OCI-LY1 (cell line): ENCODE measurements at regions not wholly inside any gene's neighbourhood (a gene's known extent, or its start where the extent isn't known, plus 50 kb on each side); places are given as distances from the start of the nearest gene placed in this dataset.

Experiments
- H2AFZ ChIP-seq: fragments of 200-600 bp; sonication (generic), shearing (Covaris generic); 2 replicates; pipeline ENCODE4 v1.6.0; 2014; ENCODE audit warnings: antibody characterized with exemption, mild to moderate bottlenecking, low read length
- H3F3A ChIP-seq: fragments of 200-600 bp; sonication (generic), shearing (Covaris generic); 2 replicates; pipeline ENCODE4 v1.6.0; 2014; ENCODE audit warnings: mild to moderate bottlenecking, antibody characterized with exemption, low read length, moderate library complexity; ENCODE audit not compliant: insufficient read depth
- H3K27ac ChIP-seq: fragments of 200-600 bp; sonication (generic); 2 replicates; pipeline ENCODE4 v1.5.1; 2014; ENCODE audit warnings: low read length, mixed run types, mild to moderate bottlenecking, low read depth; ENCODE audit not compliant: poor library complexity, severe bottlenecking
- H3K27me3 ChIP-seq: fragments of 200-600 bp; sonication (generic); 2 replicates; pipeline ENCODE4 v1.6.0; 2014; ENCODE audit warnings: antibody characterized with exemption, mild to moderate bottlenecking, low read length, moderate library complexity; ENCODE audit not compliant: insufficient read depth
- H3K36me3 ChIP-seq: fragments of 200-600 bp; sonication (generic); 2 replicates; pipeline ENCODE4 v1.6.1; 2014; ENCODE audit warnings: mild to moderate bottlenecking, antibody characterized with exemption, low read length, moderate library complexity, mixed read lengths; ENCODE audit not compliant: insufficient read depth
- H3K4me1 ChIP-seq: fragments of 200-600 bp; sonication (generic); 2 replicates; pipeline ENCODE4 v1.5.1; 2014; ENCODE audit warnings: mild to moderate bottlenecking, low read length, moderate library complexity; ENCODE audit not compliant: insufficient read depth, severe bottlenecking
- H3K4me2 ChIP-seq: fragments of 200-600 bp; sonication (generic), shearing (Covaris generic); 2 replicates; pipeline ENCODE4 v1.6.1; 2014; ENCODE audit warnings: low read length
- H3K4me3 ChIP-seq: fragments of 200-600 bp; sonication (generic); 2 replicates; pipeline ENCODE4 v1.5.1; 2014; ENCODE audit warnings: low read length, low read depth, mild to moderate bottlenecking, mixed read lengths; ENCODE audit not compliant: poor library complexity, severe bottlenecking
- H3K79me2 ChIP-seq: fragments of 200-600 bp; shearing (Covaris generic); 2 replicates; pipeline ENCODE4 v1.6.1; 2016; ENCODE audit warnings: mixed run types, low read length, mixed read lengths; ENCODE audit not compliant: insufficient read depth
- H3K9ac ChIP-seq: fragments of 200-600 bp; sonication (generic), shearing (Covaris generic); 2 replicates; pipeline ENCODE4 v1.6.1; 2014; ENCODE audit warnings: mild to moderate bottlenecking, low read length, mixed read lengths
- H3K9me2 ChIP-seq: fragments of 200-600 bp; sonication (generic), shearing (Covaris generic); 2 replicates; pipeline ENCODE4 v1.6.1; 2014; ENCODE audit warnings: low read depth, mild to moderate bottlenecking, low read length, mixed read lengths
- H3K9me3 ChIP-seq: fragments of 200-600 bp; shearing (Covaris generic); 2 replicates; pipeline ENCODE4 v1.6.1; 2014; ENCODE audit warnings: low read length, mixed read lengths
- H4K20me1 ChIP-seq: fragments of 200-600 bp; sonication (generic), shearing (Covaris generic); 2 replicates; pipeline ENCODE4 v1.6.0; 2016; ENCODE audit warnings: mild to moderate bottlenecking, low read length; ENCODE audit not compliant: insufficient read depth
- EZH2 ChIP-seq: fragments of 200-600 bp; sonication (generic), shearing (Covaris generic); IDR thresholded peaks from 2 replicates; pipeline ENCODE4 v1.8.0; 2017; ENCODE audit warnings: borderline replicate concordance, mixed run types, mild to moderate bottlenecking, antibody characterized with exemption, low read length, moderate library complexity, mixed read lengths
- TF ChIP-seq, protein P1 (sequence below): fragments of 200-600 bp; sonication (generic), shearing (Covaris generic); IDR thresholded peaks from 2 replicates; pipeline ENCODE4 v1.5.1; 2017; ENCODE audit warnings: mild to moderate bottlenecking, antibody characterized with exemption, low read length, moderate library complexity, mixed read lengths

DNA sequence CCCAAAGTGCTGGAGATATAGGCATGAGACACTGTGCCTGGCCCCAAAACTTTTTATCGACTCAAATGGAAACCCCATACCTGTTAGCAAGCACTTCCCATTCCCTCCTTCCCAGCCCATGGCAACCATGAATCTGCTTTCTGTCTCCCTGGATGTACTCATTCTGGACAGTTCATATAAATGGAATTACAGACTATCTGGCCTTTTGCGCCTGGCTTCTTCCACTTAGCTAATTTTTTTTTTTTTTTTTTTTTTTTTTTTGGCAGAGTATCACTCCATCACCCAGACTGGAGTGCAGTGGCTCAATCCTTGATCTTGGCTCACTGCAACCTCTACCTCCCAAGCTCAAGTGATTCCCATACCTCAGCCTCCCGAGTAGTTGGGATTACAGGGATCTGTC is 134.5 kb upstream of the MED13L start:
- Histone ChIP-seq H3K4me1 (no peaks in the 10 kb centered on the region), H3K27me3 (peaks cover 5% of the 10 kb centered on the region; the same call in 1 of the 2 replicates)

DNA sequence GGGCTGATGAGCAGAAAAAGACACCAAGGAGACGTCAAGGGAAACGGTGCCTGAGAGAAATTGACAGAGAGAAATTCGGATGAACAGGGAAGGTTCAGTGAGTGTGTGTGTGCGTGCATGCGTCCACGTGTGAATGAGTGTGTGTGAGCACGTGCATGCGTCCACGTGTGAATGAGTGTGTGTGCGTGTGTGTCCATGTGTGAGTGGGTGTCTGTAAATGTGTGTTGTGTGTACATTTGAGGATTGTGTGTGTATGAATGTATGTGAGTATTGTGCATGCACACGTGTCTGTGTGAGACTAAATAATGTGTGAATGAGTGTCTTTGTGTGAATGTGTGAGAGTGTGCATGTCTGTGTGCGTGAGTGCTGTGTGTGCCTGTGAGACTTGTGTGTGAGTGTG is 137.4 kb upstream of the MED13L start:
- no peak overlapping the region for H2AFZ ChIP-seq
- H3K9me2 ChIP-seq = no peaks in the 10 kb centered on the region
- H3K79me2 ChIP-seq = no peaks in the 10 kb centered on the region
- no peak overlapping the region for H3K4me3 ChIP-seq
- no peak overlapping the region for H3K27ac ChIP-seq
- H3K9me3 ChIP-seq = no peaks in the 10 kb centered on the region
- no peaks in the 10 kb centered on the region for H3K4me1 ChIP-seq
- no peaks in the 10 kb centered on the region for H4K20me1 ChIP-seq
- H3K9ac ChIP-seq = no peak overlapping the region
- H3K4me2 ChIP-seq = no peak overlapping the region
- no peaks in the 10 kb centered on the region for H3K36me3 ChIP-seq
- H3K27me3 ChIP-seq = peaks cover 5% of the 10 kb centered on the region; the same call in 1 of the 2 replicates
- no peaks in the 10 kb centered on the region for H3F3A ChIP-seq
- no peak for TF ChIP-seq EZH2
- TF ChIP-seq, protein P1, sequence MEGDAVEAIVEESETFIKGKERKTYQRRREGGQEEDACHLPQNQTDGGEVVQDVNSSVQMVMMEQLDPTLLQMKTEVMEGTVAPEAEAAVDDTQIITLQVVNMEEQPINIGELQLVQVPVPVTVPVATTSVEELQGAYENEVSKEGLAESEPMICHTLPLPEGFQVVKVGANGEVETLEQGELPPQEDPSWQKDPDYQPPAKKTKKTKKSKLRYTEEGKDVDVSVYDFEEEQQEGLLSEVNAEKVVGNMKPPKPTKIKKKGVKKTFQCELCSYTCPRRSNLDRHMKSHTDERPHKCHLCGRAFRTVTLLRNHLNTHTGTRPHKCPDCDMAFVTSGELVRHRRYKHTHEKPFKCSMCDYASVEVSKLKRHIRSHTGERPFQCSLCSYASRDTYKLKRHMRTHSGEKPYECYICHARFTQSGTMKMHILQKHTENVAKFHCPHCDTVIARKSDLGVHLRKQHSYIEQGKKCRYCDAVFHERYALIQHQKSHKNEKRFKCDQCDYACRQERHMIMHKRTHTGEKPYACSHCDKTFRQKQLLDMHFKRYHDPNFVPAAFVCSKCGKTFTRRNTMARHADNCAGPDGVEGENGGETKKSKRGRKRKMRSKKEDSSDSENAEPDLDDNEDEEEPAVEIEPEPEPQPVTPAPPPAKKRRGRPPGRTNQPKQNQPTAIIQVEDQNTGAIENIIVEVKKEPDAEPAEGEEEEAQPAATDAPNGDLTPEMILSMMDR = no peak

More for the DNA sequence above, 134.5 kb upstream of the MED13L start:
- Histone ChIP-seq H3K27ac (no peak overlapping the region), H3F3A (no peaks in the 10 kb centered on the region), H3K9ac (no peak overlapping the region), H3K4me2 (no peak overlapping the region), H3K4me3 (no peak overlapping the region), H3K9me3 (no peaks in the 10 kb centered on the region), H2AFZ (no peak overlapping the region), H3K36me3 (no peaks in the 10 kb centered on the region), H3K9me2 (no peaks in the 10 kb centered on the region), H4K20me1 (no peaks in the 10 kb centered on the region), H3K79me2 (no peaks in the 10 kb centered on the region)
- TF ChIP-seq, protein P1 = no peak
- TF ChIP-seq EZH2 = no peak

DNA sequence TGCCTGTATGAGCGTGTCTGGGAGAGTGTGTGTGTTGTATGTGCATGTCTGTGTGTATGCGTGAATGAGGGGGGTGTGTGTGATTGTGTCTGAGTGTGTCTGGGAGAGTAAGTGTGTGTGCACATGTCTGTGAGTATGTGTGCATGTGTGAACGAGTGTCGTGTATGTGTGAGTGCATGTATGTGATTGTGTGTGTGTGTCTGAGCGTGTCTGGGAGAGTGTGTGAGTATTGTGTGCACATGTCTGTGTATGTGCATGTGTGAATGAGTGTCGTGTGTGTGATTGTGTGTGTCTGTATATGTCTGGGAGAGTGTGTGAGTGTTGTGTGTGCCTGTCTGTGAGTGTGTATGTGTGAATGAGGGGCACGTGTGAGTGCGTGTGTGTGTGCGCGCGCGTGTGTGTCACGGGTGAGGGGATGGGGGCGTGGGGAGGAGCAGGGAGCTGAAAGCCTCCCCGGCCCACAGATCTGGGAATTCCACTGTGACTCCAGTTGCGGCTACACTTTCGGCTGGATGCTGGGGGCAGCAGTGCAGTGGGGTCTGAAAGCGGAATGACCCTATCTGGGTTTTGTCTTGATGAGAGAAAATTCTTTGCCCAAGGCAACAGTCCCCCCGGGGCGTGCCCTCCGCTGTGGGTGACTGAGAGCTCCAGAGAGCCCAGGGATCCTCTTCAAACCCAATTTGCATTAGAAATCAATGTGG is 138.1 kb upstream of the MED13L start:
- Histone ChIP-seq H3K27me3 (peaks cover 5% of the 10 kb centered on the region; the same call in 1 of the 2 replicates), H3K4me3 (no peak overlapping the region), H3K27ac (no peak overlapping the region), H3K4me1 (no peaks in the 10 kb centered on the region), H3K9me3 (no peaks in the 10 kb centered on the region), H3K79me2 (no peaks in the 10 kb centered on the region), H3K36me3 (no peaks in the 10 kb centered on the region), H2AFZ (no peak overlapping the region), H3K9ac (no peak overlapping the region), H3F3A (no peaks in the 10 kb centered on the region), H3K9me2 (no peaks in the 10 kb centered on the region), H3K4me2 (no peak overlapping the region), H4K20me1 (no peaks in the 10 kb centered on the region)
- no peak for TF ChIP-seq EZH2
- TF ChIP-seq, protein P1 = no peak
